Testis (tissue), 2 donors: ENCODE measurements at regions not wholly inside any gene's neighbourhood (a gene's known extent, or its start where the extent isn't known, plus 50 kb on each side); places are given as distances from the start of the nearest gene placed in this dataset.

Experiments used
- DNase-seq: peaks from one replicate; pipeline ENCODE4 v3.0.0-alpha.2; 2019
- H3K27ac ChIP-seq, 2 donors: fragments of 200-600 bp; sonication (generic); one replicate each; pipeline ENCODE4 v1.5.1; 2019
- H3K27me3 ChIP-seq: fragments of 200-600 bp; sonication (generic); one replicate; pipeline ENCODE4 v1.5.1; 2019
- H3K36me3 ChIP-seq: fragments of 200-600 bp; sonication (generic); one replicate; pipeline ENCODE4 v1.5.1; 2017; ENCODE audit warnings: low read depth; ENCODE audit errors: missing control alignments
- H3K4me1 ChIP-seq: fragments of 200-600 bp; sonication (generic); one replicate; pipeline ENCODE4 v1.5.1; 2019
- H3K4me3 ChIP-seq, 2 donors: fragments of 200-600 bp; sonication (generic); one replicate each; pipeline ENCODE4 v1.5.1; 2017 to 2019
- H3K9me3 ChIP-seq: fragments of 200-600 bp; sonication (generic); one replicate; pipeline ENCODE4 v1.5.1; 2017
- CTCF ChIP-seq, 3 experiments: fragments of 450-650 bp in 2 of 3; fragments of 200-600 bp in 1 of 3; sonication (generic) in 1 of 3; IDR thresholded peaks; one replicate each; pipeline ENCODE4 v1.5.1; 2016 to 2019; ENCODE audit warnings: antibody characterized with exemption in 3 of 3, mild to moderate bottlenecking in 2 of 3, moderate library complexity in 1 of 3
- POLR2A ChIP-seq: fragments of 450-650 bp; IDR thresholded peaks from one replicate; pipeline ENCODE4 v1.6.1; 2017; ENCODE audit warnings: antibody characterized with exemption, mild to moderate bottlenecking, moderate library complexity
- WGBS, 2 donors: methylation state at CpG; one replicate each; pipeline ENCODE4 v1.1.5; 2018; 5-methylcytosine and 5-hydroxymethylcytosine counted together
- intact Hi-C: fragments of 100-400 bp; cut with DNase I; formaldehyde crosslinking; loops from one replicate; pipeline ENCODE4 v1.15.1; 2023; ENCODE audit warnings: low total_unique reads

- Histone ChIP-seq H3K27ac (no peak overlapping the region), H3K27me3 (no peaks in the 10 kb centered on the region), H3K36me3 (no peaks in the 10 kb centered on the region), H3K4me1 (peaks cover 4% of the 10 kb centered on the region), H3K9me3 (no peaks in the 10 kb centered on the region), H3K4me3 (no peak overlapping the region)
- 65 to 93% methylated on average over 8 of the region's 8 CpGs for WGBS, 2 donors
- TF ChIP-seq CTCF (IDR thresholded peaks at IDR 0.05) (no peak), POLR2A (no peak)
- intact Hi-C loops, result no loop called here
- DNase-seq, result no peak
Measured at GRCh38 chr5:174610968-174611367, 113.4 kb upstream of the MSX2 start.

- H3K9me3 ChIP-seq, result no peaks in the 10 kb centered on the region
- intact Hi-C loops, result no loop called here
- no peaks in the 10 kb centered on the region for H3K27me3 ChIP-seq
- no peak for TF ChIP-seq CTCF (IDR thresholded peaks at IDR 0.05)
- TF ChIP-seq POLR2A, result no peak
- H3K4me3 ChIP-seq, result no peak overlapping the region
- H3K36me3 ChIP-seq, result no peaks in the 10 kb centered on the region
- no peak for DNase-seq
- WGBS, 2 donors, result 44% methylated on average over 2 of the region's 2 CpGs
- no peak overlapping the region for H3K27ac ChIP-seq
- peaks cover 4% of the 10 kb centered on the region for H3K4me1 ChIP-seq
Measured at GRCh38 chr5:174612686-174613085, 111.7 kb upstream of the MSX2 start.

DNA sequence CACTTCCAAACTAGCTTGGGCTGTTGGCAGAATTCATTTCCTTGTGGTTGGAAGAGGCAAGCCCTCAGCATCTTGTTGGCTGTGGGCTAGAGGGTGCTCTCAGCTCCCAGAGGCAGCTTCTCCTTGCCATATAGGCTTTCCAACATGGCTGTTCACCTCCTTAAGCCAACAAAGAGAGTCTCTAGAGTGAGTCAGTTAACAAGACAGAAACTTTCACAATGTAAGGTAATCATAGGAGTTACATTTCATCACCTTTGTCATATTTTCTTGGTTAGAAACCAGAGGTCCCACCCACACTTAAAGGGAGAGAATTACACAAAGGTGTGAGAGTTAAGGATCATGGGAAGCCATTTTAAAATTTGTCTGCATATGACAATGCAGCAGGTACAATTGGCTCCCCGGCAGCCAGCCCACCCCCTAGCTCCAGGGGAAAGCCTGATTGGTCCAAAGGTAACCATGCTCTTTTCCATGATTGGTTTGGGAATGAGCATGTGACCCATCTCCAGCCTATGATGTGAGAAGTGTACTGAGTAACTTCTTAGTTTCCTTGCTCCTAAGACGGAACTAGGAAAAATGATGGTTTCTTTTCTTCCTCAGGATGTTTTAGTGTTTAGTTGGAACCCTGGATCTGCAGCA, 109.8 kb upstream of the MSX2 start:
- 66 to 76% methylated on average over 2 of the region's 2 CpGs for WGBS, 2 donors
- Histone ChIP-seq H3K4me3 (no peak overlapping the region), H3K4me1 (no peaks in the 10 kb centered on the region), H3K36me3 (no peaks in the 10 kb centered on the region), H3K27me3 (no peaks in the 10 kb centered on the region), H3K9me3 (no peaks in the 10 kb centered on the region), H3K27ac (no peak overlapping the region)
- DNase-seq, result peak; percentile 58
- intact Hi-C loops, result no loop called here
- no peak for TF ChIP-seq POLR2A
- TF ChIP-seq CTCF (IDR thresholded peaks at IDR 0.05), result no peak

DNA sequence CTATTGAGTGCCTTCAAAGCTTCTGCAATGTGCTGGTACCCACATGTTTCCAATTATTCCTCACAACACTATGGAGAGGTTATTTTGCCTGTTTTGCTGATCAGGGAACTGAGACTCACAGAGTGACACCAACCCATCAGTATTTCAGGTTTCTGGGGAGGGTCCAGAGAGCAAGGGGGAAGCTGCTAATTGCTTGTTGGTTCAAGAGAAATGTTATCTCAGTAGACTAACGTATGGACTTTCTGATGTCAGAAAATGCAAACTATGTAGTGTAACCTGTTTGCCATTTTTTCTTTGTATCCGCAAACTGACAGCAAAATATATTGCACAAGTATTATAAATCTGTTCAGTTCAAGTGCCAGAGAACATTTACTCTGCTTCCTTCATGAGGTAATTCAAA, 108.3 kb upstream of the MSX2 start:
- DNase-seq, result no peak
- TF ChIP-seq POLR2A, result no peak
- TF ChIP-seq CTCF (IDR thresholded peaks at IDR 0.05), result no peak
- Histone ChIP-seq H3K4me1 (no peaks in the 10 kb centered on the region), H3K27me3 (no peaks in the 10 kb centered on the region), H3K4me3 (no peak overlapping the region), H3K36me3 (no peaks in the 10 kb centered on the region), H3K27ac (no peak overlapping the region), H3K9me3 (no peaks in the 10 kb centered on the region)
- intact Hi-C loops, result no loop called here
- 55 to 63% methylated on average over 2 of the region's 2 CpGs for WGBS, 2 donors

DNA sequence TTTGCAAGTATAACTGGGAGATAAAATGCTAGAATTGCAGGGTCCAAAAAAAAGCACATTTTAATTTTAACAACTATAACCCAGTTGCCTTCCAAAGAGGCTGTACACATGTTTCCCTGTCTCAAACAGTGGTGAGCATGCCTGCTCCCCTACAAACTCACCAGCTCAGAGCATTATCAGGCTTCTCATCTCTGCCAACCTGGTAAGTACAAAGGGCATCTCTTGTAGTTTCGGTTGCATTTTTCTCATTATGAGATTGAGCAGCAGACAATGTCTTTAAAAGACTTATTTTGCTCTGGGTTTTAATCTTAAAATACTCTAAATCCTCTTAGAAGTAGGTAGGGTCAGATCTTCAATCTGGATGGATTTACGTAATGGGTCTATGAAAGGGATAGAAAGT, 107.1 kb upstream of the MSX2 start:
- no peak for DNase-seq
- 83 to 96% methylated on average over 2 of the region's 2 CpGs for WGBS, 2 donors
- TF ChIP-seq POLR2A (no peak), CTCF (IDR thresholded peaks at IDR 0.05) (no peak)
- Histone ChIP-seq H3K36me3 (no peaks in the 10 kb centered on the region), H3K27me3 (no peaks in the 10 kb centered on the region), H3K9me3 (no peaks in the 10 kb centered on the region), H3K4me3 (no peak overlapping the region), H3K27ac (no peak overlapping the region), H3K4me1 (no peaks in the 10 kb centered on the region)
- intact Hi-C loops, result no loop called here
